ENCODE measurements at regions not wholly inside any gene's neighbourhood (a gene's known extent, or its start where the extent isn't known, plus 50 kb on each side); places are given as distances from the start of the nearest gene placed in this dataset.

- Histone ChIP-seq H3K9me2 (replicated peaks; ENCODE audit: control insufficient read depth, low read length) (no peaks in the 10 kb centered on the region), H3K4me3 (ENCODE audit: low read length) (no peak overlapping the region), H3K79me2 (ENCODE audit: control insufficient read depth, low read length) (no peaks in the 10 kb centered on the region), H3K4me1 (ENCODE audit: control insufficient read depth, low read length) (no peaks in the 10 kb centered on the region), H3K27me3 (ENCODE audit: control insufficient read depth, low read length) (no peaks in the 10 kb centered on the region), H3K4me2 (ENCODE audit: low read length) (no peak overlapping the region), H4K20me1 (ENCODE audit: control insufficient read depth, insufficient read depth, low read depth, low read length) (no peaks in the 10 kb centered on the region), H3K9me3 (ENCODE audit: control insufficient read depth, insufficient read depth, low read length) (no peaks in the 10 kb centered on the region), H3K36me3 (ENCODE audit: control insufficient read depth, low read length) (no peaks in the 10 kb centered on the region), H3K27ac (ENCODE audit: low read depth, low read length) (no peak overlapping the region), H3F3A (ENCODE audit: control insufficient read depth, insufficient read depth) (no peaks in the 10 kb centered on the region)
- TF ChIP-seq CTCF (IDR thresholded peaks at IDR 0.05; ENCODE audit: low read depth, low read length, poor library complexity, severe bottlenecking) = no peak
- TF ChIP-seq EZH2phosphoT487 (IDR thresholded peaks at IDR 0.05; ENCODE audit: borderline replicate concordance, low read length) = no peak
These were observed 377.3 kb downstream of the SIPA1L2 start for GRCh38 chr1:232252546-232253118.

GRCh38 chr1:232250838-232251237 is 379.1 kb downstream of the SIPA1L2 start:
- Histone ChIP-seq H3K27me3 (ENCODE audit: control insufficient read depth, low read length) (no peaks in the 10 kb centered on the region), H3K36me3 (ENCODE audit: control insufficient read depth, low read length) (no peaks in the 10 kb centered on the region), H3K27ac (ENCODE audit: low read depth, low read length) (no peak overlapping the region), H3K4me2 (ENCODE audit: low read length) (no peak overlapping the region), H3K4me1 (ENCODE audit: control insufficient read depth, low read length) (no peaks in the 10 kb centered on the region), H3F3A (ENCODE audit: control insufficient read depth, insufficient read depth) (no peaks in the 10 kb centered on the region), H3K9me2 (replicated peaks; ENCODE audit: control insufficient read depth, low read length) (no peaks in the 10 kb centered on the region), H3K4me3 (ENCODE audit: low read length) (no peak overlapping the region), H3K9me3 (ENCODE audit: control insufficient read depth, insufficient read depth, low read length) (no peaks in the 10 kb centered on the region), H4K20me1 (ENCODE audit: control insufficient read depth, insufficient read depth, low read depth, low read length) (no peaks in the 10 kb centered on the region), H3K79me2 (ENCODE audit: control insufficient read depth, low read length) (no peaks in the 10 kb centered on the region)
- TF ChIP-seq EZH2phosphoT487 (IDR thresholded peaks at IDR 0.05; ENCODE audit: borderline replicate concordance, low read length) = no peak
- TF ChIP-seq CTCF (IDR thresholded peaks at IDR 0.05; ENCODE audit: low read depth, low read length, poor library complexity, severe bottlenecking) = no peak

- Histone ChIP-seq H3K4me3 (ENCODE audit: low read length) (no peak overlapping the region), H3K36me3 (ENCODE audit: control insufficient read depth, low read length) (no peaks in the 10 kb centered on the region), H3F3A (ENCODE audit: control insufficient read depth, insufficient read depth) (no peaks in the 10 kb centered on the region), H3K9me3 (ENCODE audit: control insufficient read depth, insufficient read depth, low read length) (no peaks in the 10 kb centered on the region), H3K4me1 (ENCODE audit: control insufficient read depth, low read length) (no peaks in the 10 kb centered on the region), H3K9me2 (replicated peaks; ENCODE audit: control insufficient read depth, low read length) (no peaks in the 10 kb centered on the region), H3K27me3 (ENCODE audit: control insufficient read depth, low read length) (no peaks in the 10 kb centered on the region), H3K79me2 (ENCODE audit: control insufficient read depth, low read length) (no peaks in the 10 kb centered on the region), H4K20me1 (ENCODE audit: control insufficient read depth, insufficient read depth, low read depth, low read length) (no peaks in the 10 kb centered on the region), H3K27ac (ENCODE audit: low read depth, low read length) (no peak overlapping the region), H3K4me2 (ENCODE audit: low read length) (no peak overlapping the region)
- TF ChIP-seq CTCF (IDR thresholded peaks at IDR 0.05; ENCODE audit: low read depth, low read length, poor library complexity, severe bottlenecking) (no peak), EZH2phosphoT487 (IDR thresholded peaks at IDR 0.05; ENCODE audit: borderline replicate concordance, low read length) (no peak)
These were observed 379.8 kb downstream of the SIPA1L2 start for GRCh38 chr1:232249861-232250777.

All from DOHH2 (cell line).